Stimulated activated CD8-positive, alpha-beta memory T cell treated with anti-CD3 and anti-CD28 coated beads, Interleukin-15, amount 100 ng/mL, for 4 hours (primary cell): ENCODE measurements at regions not wholly inside any gene's neighbourhood (a gene's known extent, or its start where the extent isn't known, plus 50 kb on each side); places are given as distances from the start of the nearest gene placed in this dataset.

Source experiments
- DNase-seq, 2 donors: peaks; one replicate each; pipeline ENCODE4 v3.0.0-alpha.2; 2020; ENCODE audit warnings: low read depth in 2 of 2

- no peak for DNase-seq
Measured at GRCh38 chr13:50319635-50320255, 304.5 kb downstream of the KCNRG start.

GRCh38 chr13:50320271-50320862 lies 305.1 kb downstream of the KCNRG start:
- DNase-seq: no peak

GRCh38 chr13:50322006-50322405 lies 306.8 kb downstream of the KCNRG start:
- DNase-seq: no peak

GRCh38 chr13:50323440-50324065 lies 308.3 kb downstream of the KCNRG start:
- no peak for DNase-seq

- no peak for DNase-seq
Measured at GRCh38 chr13:50326271-50326670, 311.0 kb downstream of the KCNRG start.

GRCh38 chr13:50326811-50327210 lies 311.6 kb downstream of the KCNRG start:
- DNase-seq: no peak

GRCh38 chr13:50334115-50334778 lies 319.0 kb downstream of the KCNRG start:
- DNase-seq: no peak

- no peak for DNase-seq
Measured at GRCh38 chr13:50334944-50335343, 319.7 kb downstream of the KCNRG start.

- no peak for DNase-seq
Measured at GRCh38 chr13:50339271-50339670, 324.0 kb downstream of the KCNRG start.

GRCh38 chr13:50340146-50340545 lies 324.9 kb downstream of the KCNRG start:
- no peak for DNase-seq

GRCh38 chr13:50340551-50341287 lies 325.5 kb downstream of the KCNRG start:
- no peak for DNase-seq

- DNase-seq: no peak
Measured at GRCh38 chr13:50341526-50341925, 326.3 kb downstream of the KCNRG start.

GRCh38 chr13:50344717-50345116 lies 329.5 kb downstream of the KCNRG start:
- DNase-seq: no peak

- no peak for DNase-seq
Measured at GRCh38 chr13:50345804-50346203, 330.6 kb downstream of the KCNRG start.

GRCh38 chr13:50348371-50348770 lies 333.1 kb downstream of the KCNRG start:
- DNase-seq: no peak

- DNase-seq: no peak
Measured at GRCh38 chr13:50352720-50353480, 337.7 kb downstream of the KCNRG start.

GRCh38 chr13:50353651-50354415 lies 338.6 kb downstream of the KCNRG start:
- DNase-seq: no peak

- DNase-seq: no peak
Measured at GRCh38 chr13:50355797-50356196, 340.6 kb downstream of the KCNRG start.

GRCh38 chr13:50357136-50357535 lies 341.9 kb downstream of the KCNRG start:
- no peak for DNase-seq

GRCh38 chr13:50357586-50358118 lies 342.4 kb downstream of the KCNRG start:
- DNase-seq: no peak
